Upper lobe of right lung (tissue), 1 donor: ENCODE measurements at regions not wholly inside any gene's neighbourhood (a gene's known extent, or its start where the extent isn't known, plus 50 kb on each side); places are given as distances from the start of the nearest gene placed in this dataset.

Source experiments
- ATAC-seq: fragments of 200-7000 bp; cut with Tn5 transposase; one replicate; pipeline ENCODE4 v1.9.1; 2020; ENCODE audit warnings: mild to moderate bottlenecking, moderate library complexity
- DNase-seq: peaks from one replicate; pipeline ENCODE4 v3.0.0-alpha.2; 2020
- H3K27ac ChIP-seq: fragments of 200-600 bp; one replicate; pipeline ENCODE4 v1.8.0; 2022
- H3K27me3 ChIP-seq: fragments of 200-600 bp; one replicate; pipeline ENCODE4 v1.8.0; 2022; ENCODE audit warnings: mild to moderate bottlenecking
- H3K36me3 ChIP-seq: fragments of 200-600 bp; one replicate; pipeline ENCODE4 v1.8.0; 2022
- H3K4me1 ChIP-seq: fragments of 200-600 bp; one replicate; pipeline ENCODE4 v1.8.0; 2022
- H3K4me3 ChIP-seq: fragments of 200-600 bp; one replicate; pipeline ENCODE4 v1.8.0; 2022; ENCODE audit warnings: mild to moderate bottlenecking
- H3K9me3 ChIP-seq: fragments of 200-600 bp; one replicate; pipeline ENCODE4 v1.8.0; 2022
- intact Hi-C: fragments of 100-400 bp; cut with DNase I; formaldehyde crosslinking; loops from one replicate; pipeline ENCODE4 v1.11.0; 2022
- TF ChIP-seq, protein P1 (sequence below): fragments of 200-600 bp; IDR thresholded peaks from one replicate; pipeline ENCODE4 v1.8.0; 2022; ENCODE audit warnings: antibody characterized with exemption
- donor health status: DM: no; HTN: yes; CAD: no; lungs with severe emphysema.

DNA sequence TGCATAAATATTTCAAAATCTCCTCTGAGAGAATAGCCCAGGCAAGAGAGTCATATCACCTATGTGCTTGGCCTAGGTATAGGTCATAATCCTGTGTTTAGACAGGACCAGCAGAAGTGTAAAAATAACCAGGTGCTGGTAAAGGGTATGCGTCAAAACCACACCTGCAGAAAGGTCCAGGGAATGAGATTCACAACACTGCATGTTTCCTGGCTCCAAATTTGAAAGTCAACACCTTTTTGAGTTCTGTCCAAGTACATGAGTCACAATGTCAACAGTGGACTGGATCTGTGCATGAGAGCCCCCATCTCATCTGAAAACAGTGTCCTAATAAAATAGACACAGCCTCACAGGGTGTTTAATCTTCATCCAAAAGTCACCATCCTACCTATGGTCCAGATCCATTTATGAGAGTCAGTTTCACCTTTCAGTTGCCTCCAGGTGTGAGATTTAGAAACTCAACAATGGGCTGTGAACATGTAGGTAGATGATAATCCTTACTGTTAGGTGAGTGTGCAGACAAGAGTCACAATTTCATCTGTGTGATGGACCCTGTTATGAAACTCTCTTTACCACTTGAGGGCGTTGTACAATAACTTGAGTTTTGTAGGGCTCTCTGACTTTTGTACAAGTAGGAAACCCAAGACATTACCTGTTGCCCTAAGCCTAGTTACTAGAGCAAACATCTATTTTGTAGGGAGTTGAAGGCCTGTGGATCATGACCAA, 2100.7 kb downstream of the TP53TG3F start:
- Histone ChIP-seq H3K36me3 (no peaks in the 10 kb centered on the region), H3K9me3 (no peaks in the 10 kb centered on the region), H3K4me3 (no peak overlapping the region), H3K27me3 (no peaks in the 10 kb centered on the region), H3K27ac (no peak overlapping the region), H3K4me1 (no peaks in the 10 kb centered on the region)
- no peak for DNase-seq
- no peak for ATAC-seq
- intact Hi-C loops = no loop called here
- TF ChIP-seq, protein P1, sequence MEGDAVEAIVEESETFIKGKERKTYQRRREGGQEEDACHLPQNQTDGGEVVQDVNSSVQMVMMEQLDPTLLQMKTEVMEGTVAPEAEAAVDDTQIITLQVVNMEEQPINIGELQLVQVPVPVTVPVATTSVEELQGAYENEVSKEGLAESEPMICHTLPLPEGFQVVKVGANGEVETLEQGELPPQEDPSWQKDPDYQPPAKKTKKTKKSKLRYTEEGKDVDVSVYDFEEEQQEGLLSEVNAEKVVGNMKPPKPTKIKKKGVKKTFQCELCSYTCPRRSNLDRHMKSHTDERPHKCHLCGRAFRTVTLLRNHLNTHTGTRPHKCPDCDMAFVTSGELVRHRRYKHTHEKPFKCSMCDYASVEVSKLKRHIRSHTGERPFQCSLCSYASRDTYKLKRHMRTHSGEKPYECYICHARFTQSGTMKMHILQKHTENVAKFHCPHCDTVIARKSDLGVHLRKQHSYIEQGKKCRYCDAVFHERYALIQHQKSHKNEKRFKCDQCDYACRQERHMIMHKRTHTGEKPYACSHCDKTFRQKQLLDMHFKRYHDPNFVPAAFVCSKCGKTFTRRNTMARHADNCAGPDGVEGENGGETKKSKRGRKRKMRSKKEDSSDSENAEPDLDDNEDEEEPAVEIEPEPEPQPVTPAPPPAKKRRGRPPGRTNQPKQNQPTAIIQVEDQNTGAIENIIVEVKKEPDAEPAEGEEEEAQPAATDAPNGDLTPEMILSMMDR = no peak

DNA sequence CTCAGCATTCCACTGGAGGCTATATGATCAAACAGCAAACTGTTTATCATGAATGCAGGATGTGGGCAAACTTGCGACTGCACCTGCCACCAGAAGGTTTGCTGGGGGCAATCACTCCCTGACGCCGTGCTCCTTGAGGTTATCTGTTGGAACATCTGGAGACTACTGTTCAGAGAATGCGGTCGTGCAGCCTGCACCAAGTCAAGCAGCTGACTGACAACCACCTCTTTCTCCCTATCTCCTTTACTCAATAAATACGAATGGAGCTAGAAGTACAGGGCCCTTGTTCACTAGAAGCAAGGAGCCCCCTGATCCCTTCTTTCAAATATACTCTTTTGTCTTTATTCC, 2101.2 kb downstream of the TP53TG3F start:
- intact Hi-C loops = no loop called here
- Histone ChIP-seq H3K27me3 (no peaks in the 10 kb centered on the region), H3K36me3 (no peaks in the 10 kb centered on the region), H3K4me1 (no peaks in the 10 kb centered on the region), H3K4me3 (no peak overlapping the region), H3K9me3 (no peaks in the 10 kb centered on the region), H3K27ac (no peak overlapping the region)
- ATAC-seq = no peak
- no peak for DNase-seq
- TF ChIP-seq, protein P1 = no peak

DNA sequence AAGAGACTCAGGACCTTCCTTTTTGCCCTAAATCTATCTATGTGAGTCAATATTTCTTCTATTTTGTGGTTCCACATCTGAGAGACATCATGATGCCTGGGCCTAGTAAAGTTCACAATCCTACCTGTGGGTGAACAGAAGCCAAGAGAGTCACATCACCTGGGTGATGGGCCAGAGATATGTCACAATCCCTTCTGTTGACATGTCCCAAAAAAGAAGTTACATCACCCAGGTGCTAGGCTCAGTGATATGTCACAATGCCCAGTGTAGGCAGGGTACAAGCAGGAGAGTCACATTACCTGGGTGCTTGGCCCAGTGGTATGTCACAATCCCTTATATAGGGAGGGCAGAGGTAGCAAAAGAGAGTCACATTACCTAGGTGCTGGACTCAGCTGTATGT, 2101.9 kb downstream of the TP53TG3F start:
- no peaks in the 10 kb centered on the region for H3K9me3 ChIP-seq
- H3K4me3 ChIP-seq = no peak overlapping the region
- no peaks in the 10 kb centered on the region for H3K36me3 ChIP-seq
- H3K27ac ChIP-seq = no peak overlapping the region
- ATAC-seq (no peak), DNase-seq (no peak)
- intact Hi-C loops = no loop called here
- TF ChIP-seq, protein P1 = no peak
- no peaks in the 10 kb centered on the region for H3K4me1 ChIP-seq
- no peaks in the 10 kb centered on the region for H3K27me3 ChIP-seq

DNA sequence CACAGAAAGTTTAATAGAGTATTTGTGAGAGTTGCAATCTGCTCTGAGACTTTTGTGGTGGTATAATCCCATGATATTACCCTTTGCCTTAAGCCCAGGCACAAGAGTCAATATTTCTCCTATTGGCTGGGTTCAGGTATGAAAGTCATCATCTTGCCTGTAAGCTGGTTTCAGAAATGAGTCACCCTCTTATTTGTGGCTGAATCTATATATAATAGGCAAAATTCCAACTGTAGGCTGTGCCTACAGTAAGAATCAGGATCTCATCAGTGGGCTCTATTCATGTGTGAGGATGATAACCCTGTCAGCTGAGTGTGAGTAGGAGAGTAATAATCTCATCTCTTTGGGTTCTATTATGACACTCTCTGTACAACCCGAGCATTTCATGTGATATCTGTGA, 2103.1 kb downstream of the TP53TG3F start:
- no peaks in the 10 kb centered on the region for H3K4me1 ChIP-seq
- ATAC-seq (no peak), DNase-seq (no peak)
- H3K36me3 ChIP-seq = no peaks in the 10 kb centered on the region
- H3K4me3 ChIP-seq = no peak overlapping the region
- intact Hi-C loops = no loop called here
- H3K27ac ChIP-seq = no peak overlapping the region
- no peaks in the 10 kb centered on the region for H3K27me3 ChIP-seq
- no peaks in the 10 kb centered on the region for H3K9me3 ChIP-seq
- TF ChIP-seq, protein P1 = no peak

DNA sequence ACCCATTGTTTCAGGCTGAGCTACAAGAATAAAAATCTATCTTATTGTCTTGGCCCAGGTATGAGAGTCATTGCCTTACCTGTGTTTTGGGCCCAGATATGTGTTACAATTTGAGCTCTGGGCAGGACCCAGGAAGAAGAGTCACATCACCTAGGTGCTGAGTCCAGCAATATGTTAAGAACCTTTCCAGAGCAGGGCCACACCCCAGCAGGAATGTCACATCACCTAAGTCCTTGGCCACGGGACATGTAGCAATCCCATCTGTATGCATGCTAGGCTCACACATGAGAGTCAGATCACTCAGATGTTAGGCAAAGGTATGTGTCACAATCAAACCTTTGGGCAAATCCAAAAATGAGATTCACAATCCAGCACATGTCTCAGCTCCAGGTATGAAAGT, 2103.5 kb downstream of the TP53TG3F start:
- H3K27me3 ChIP-seq = no peaks in the 10 kb centered on the region
- no peaks in the 10 kb centered on the region for H3K36me3 ChIP-seq
- no peaks in the 10 kb centered on the region for H3K9me3 ChIP-seq
- intact Hi-C loops = no loop called here
- no peak overlapping the region for H3K27ac ChIP-seq
- TF ChIP-seq, protein P1 = no peak
- H3K4me3 ChIP-seq = no peak overlapping the region
- DNase-seq = no peak
- no peak for ATAC-seq
- no peaks in the 10 kb centered on the region for H3K4me1 ChIP-seq

DNA sequence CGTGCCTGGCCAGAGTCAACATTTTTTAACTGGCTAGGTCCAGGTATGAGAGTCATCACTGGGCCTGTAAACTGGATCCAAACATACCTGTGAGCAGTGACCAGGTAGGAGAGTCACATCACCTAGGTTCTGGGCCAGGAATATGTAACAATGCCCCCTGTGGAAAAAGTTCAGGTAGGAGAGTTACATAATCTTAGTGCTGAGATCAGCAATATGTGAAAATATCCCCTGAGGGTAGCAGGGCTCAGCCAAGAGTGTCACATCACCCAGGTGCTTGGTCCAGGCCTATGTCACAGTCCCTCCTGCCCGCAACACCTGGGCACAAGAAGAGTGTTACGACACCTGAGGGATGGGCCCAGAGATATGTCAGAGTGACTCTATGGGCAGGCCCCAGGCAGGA, 2104.7 kb downstream of the TP53TG3F start:
- Histone ChIP-seq H3K9me3 (no peaks in the 10 kb centered on the region), H3K27me3 (no peaks in the 10 kb centered on the region), H3K4me1 (no peaks in the 10 kb centered on the region), H3K4me3 (no peak overlapping the region), H3K36me3 (no peaks in the 10 kb centered on the region), H3K27ac (no peak overlapping the region)
- DNase-seq (no peak), ATAC-seq (no peak)
- TF ChIP-seq, protein P1 = no peak
- intact Hi-C loops = no loop called here
